Endothelial cell of umbilical vein (primary cell): ENCODE measurements at regions not wholly inside any gene's neighbourhood (a gene's known extent, or its start where the extent isn't known, plus 50 kb on each side); places are given as distances from the start of the nearest gene placed in this dataset.

Experiments used
- BruUV-seq: library from RNA; stranded (reverse); fragments of 400-500 nt; replicated peaks from 2 replicates; lab custom pipeline; 2021; lab: Mats Ljungman, UMichigan
- CTCF ChIA-PET: fragments of 300-600, 350-600 bp; sonication (Branson Sonifier 250); formaldehyde crosslinking; loops from one replicate; lab custom pipeline; 2021; ENCODE audit warnings: antibody characterized with exemption, inconsistent platforms; lab: Charles Lee
- POLR2A ChIA-PET: fragments of 300-600, 350-600 bp; sonication (Branson Sonifier 250); formaldehyde crosslinking; loops from one replicate; lab custom pipeline; 2021; ENCODE audit warnings: antibody characterized with exemption, inconsistent platforms; lab: Charles Lee
- DNase-seq: peaks from one replicate; pipeline ENCODE4 v3.0.0-alpha.2; 2011; ENCODE audit warnings: low read depth, low spot score
- FAIRE-seq: peaks from 2 replicates; lab custom pipeline; 2011; peaks lifted over from hg19 to GRCh38; lab: Jason Lieb, UNC
- H2AFZ ChIP-seq: 2 replicates; pipeline ENCODE4 v1.6.0; 2012; ENCODE audit warnings: low read depth, low read length, control low read depth, inconsistent platforms
- H3K27ac ChIP-seq: 2 replicates; pipeline ENCODE4 v1.5.1; 2011; ENCODE audit warnings: low read depth, mild to moderate bottlenecking, control low read depth, low read length, moderate library complexity; ENCODE audit not compliant: insufficient read depth
- H3K27me3 ChIP-seq, 2 experiments: 2 replicates each; pipeline versions ENCODE4 v1.6.0 to v1.6.1; 2011; ENCODE audit warnings: low read length in 2 of 2, mixed read lengths in 1 of 2; ENCODE audit not compliant: control insufficient read depth in 2 of 2, insufficient read depth in 2 of 2
- H3K36me3 ChIP-seq, 2 experiments: 2 replicates in 1 of 2; 3 replicates in 1 of 2; pipeline ENCODE4 v1.5.1; 2011; ENCODE audit warnings: low read length in 2 of 2, mild to moderate bottlenecking in 1 of 2, moderate library complexity in 1 of 2; ENCODE audit not compliant: control insufficient read depth in 2 of 2, insufficient read depth in 2 of 2; ENCODE audit errors: extremely low read depth in 1 of 2
- H3K4me1 ChIP-seq: 3 replicates; pipeline ENCODE4 v1.5.1; 2011; ENCODE audit warnings: mild to moderate bottlenecking, low read length; ENCODE audit not compliant: control insufficient read depth, insufficient read depth; ENCODE audit errors: extremely low read depth
- H3K4me2 ChIP-seq: 2 replicates; pipeline ENCODE4 v1.6.1; 2011; ENCODE audit warnings: low read length, control low read depth, mixed read lengths; ENCODE audit not compliant: insufficient read depth
- H3K4me3 ChIP-seq, 3 experiments: fragments of 200-600 bp in 1 of 3; sonication (generic), shearing (Covaris generic) in 1 of 3; replicated peaks in 1 of 3; 2 replicates each; pipeline ENCODE4 v1.5.1; 2011 to 2016; ENCODE audit warnings: control low read depth in 3 of 3, low read length in 3 of 3, mild to moderate bottlenecking in 2 of 3, inconsistent platforms in 1 of 3, low read depth in 1 of 3, moderate library complexity in 1 of 3; ENCODE audit not compliant: insufficient read depth in 1 of 3
- H3K79me2 ChIP-seq: 2 replicates; pipeline ENCODE4 v1.6.0; 2012; ENCODE audit warnings: low read length, inconsistent platforms; ENCODE audit not compliant: control insufficient read depth, insufficient read depth
- H3K9ac ChIP-seq: replicated peaks from 2 replicates; pipeline ENCODE3; 2011; ENCODE audit warnings: low read length, control low read depth; ENCODE audit not compliant: insufficient read depth; ENCODE audit errors: extremely low read depth
- H3K9me1 ChIP-seq: replicated peaks from 3 replicates; pipeline ENCODE4 v1.6.0; 2011; ENCODE audit warnings: mild to moderate bottlenecking, low read length; ENCODE audit not compliant: control insufficient read depth, insufficient read depth; ENCODE audit errors: extremely low read depth
- H3K9me3 ChIP-seq: replicated peaks from 2 replicates; pipeline ENCODE4 v1.5.1; 2012; ENCODE audit warnings: low read length, inconsistent platforms; ENCODE audit not compliant: control insufficient read depth, insufficient read depth
- H4K20me1 ChIP-seq: replicated peaks from 2 replicates; pipeline ENCODE3; 2011; ENCODE audit warnings: mild to moderate bottlenecking, low read length; ENCODE audit not compliant: control insufficient read depth, insufficient read depth; ENCODE audit errors: extremely low read depth
- CTCF ChIP-seq, 2 donors: IDR thresholded peaks; 1 replicate in 1 of 2; 2 replicates in 1 of 2; pipeline ENCODE4 v1.5.1; 2011; ENCODE audit warnings: low read length in 2 of 2, mild to moderate bottlenecking in 2 of 2, moderate library complexity in 2 of 2, control low read depth in 1 of 2, inconsistent platforms in 1 of 2, low read depth in 1 of 2; ENCODE audit not compliant: insufficient read depth in 1 of 2; ENCODE audit errors: extremely low read depth in 1 of 2
- EZH2 ChIP-seq: IDR thresholded peaks from 2 replicates; pipeline ENCODE4 v1.6.1; 2012; ENCODE audit warnings: borderline replicate concordance, low read depth, mild to moderate bottlenecking, moderate library complexity, low read length, inconsistent platforms; ENCODE audit not compliant: severe bottlenecking
- FOS ChIP-seq: IDR thresholded peaks from 2 replicates; pipeline ENCODE4 v1.6.1; 2011; ENCODE audit warnings: mild to moderate bottlenecking, low read length, moderate library complexity, borderline replicate concordance; ENCODE audit not compliant: insufficient read depth
- GATA2 ChIP-seq: IDR thresholded peaks from 2 replicates; pipeline ENCODE4 v1.7.0; 2011; ENCODE audit warnings: low read depth, mild to moderate bottlenecking, moderate library complexity, mixed read lengths, low read length; ENCODE audit not compliant: insufficient read length, insufficient read depth
- JUN ChIP-seq: IDR thresholded peaks from 2 replicates; pipeline ENCODE4 v1.6.1; 2011; ENCODE audit warnings: borderline replicate concordance, low read depth; ENCODE audit not compliant: insufficient read length, insufficient read depth
- MAX ChIP-seq: IDR thresholded peaks from 2 replicates; pipeline ENCODE4 v1.6.1; 2011; ENCODE audit not compliant: insufficient read depth, insufficient read length
- MYC ChIP-seq: IDR thresholded peaks from one replicate; pipeline ENCODE4 v1.6.1; 2011; ENCODE audit warnings: mild to moderate bottlenecking, low read depth, low read length
- POLR2A ChIP-seq: IDR thresholded peaks from 2 replicates; pipeline ENCODE4 v1.6.1; 2012; ENCODE audit warnings: low read depth, mild to moderate bottlenecking, control low read depth, low read length
- POLR2AphosphoS5 ChIP-seq: IDR thresholded peaks from 2 replicates; pipeline ENCODE4 v1.6.1; 2012; ENCODE audit warnings: low read depth, mild to moderate bottlenecking, control low read depth, low read length, moderate library complexity; ENCODE audit not compliant: insufficient read depth
- dilution Hi-C: fragments of 300-500 bp; cut with MboI; formaldehyde crosslinking; loops from one replicate; pipeline ENCODE4 v1.15.0; 2019; ENCODE audit warnings: low sequenced_read_pairs; ENCODE audit not compliant: extremely low pct_ligation_motif_present
- intact Hi-C: fragments of 100-400 bp; cut with micrococcal nuclease; formaldehyde crosslinking; loops from one replicate; pipeline ENCODE4 v1.10.0; 2022

- no peaks in the 10 kb centered on the region for H3K9me3 ChIP-seq
- H3K27me3 ChIP-seq, result peaks cover 2 to 8% of the 10 kb centered on the region in 2 experiments
- H3K36me3 ChIP-seq, result no peaks in the 10 kb centered on the region
- POLR2A ChIA-PET, result no interaction called here
- no peak overlapping the region for H3K27ac ChIP-seq
- H3K4me3 ChIP-seq, result no peak overlapping the region
- no TSS peak for BruUV-seq
- no peaks in the 10 kb centered on the region for H3K4me1 ChIP-seq
- intact Hi-C loops (no loop called here), dilution Hi-C loops (no loop called here)
- no peaks in the 10 kb centered on the region for H3K79me2 ChIP-seq
- FAIRE-seq, result no peak
- TF ChIP-seq EZH2, result no peak
- TF ChIP-seq JUN, result peak; percentile 16
- no peak overlapping the region for H3K4me2 ChIP-seq
- H3K9ac ChIP-seq, result no peak overlapping the region
- H2AFZ ChIP-seq, result no peak overlapping the region
- CTCF ChIA-PET, result no interaction called here
- no peak for DNase-seq
- no peaks in the 10 kb centered on the region for H3K9me1 ChIP-seq
- H4K20me1 ChIP-seq, result no peaks in the 10 kb centered on the region
These were observed 175.0 kb upstream of the RFX3 start for GRCh38 chr9:3700772-3701171.

GRCh38 chr9:3699883-3700282 is 174.1 kb upstream of the RFX3 start:
- ChIA-PET CTCF (interaction anchor here (1.0 kb wide), 1 partner anchor 459 kb away, joined by 3 read pairs; no protein-coding TSS in a partner anchor), POLR2A (no interaction called here)
- no peaks in the 10 kb centered on the region for H3K36me3 ChIP-seq
- no peaks in the 10 kb centered on the region for H3K4me1 ChIP-seq
- DNase-seq (no peak), FAIRE-seq (no peak)
- no peaks in the 10 kb centered on the region for H3K79me2 ChIP-seq
- H3K9me1 ChIP-seq, result no peaks in the 10 kb centered on the region
- H3K4me3 ChIP-seq, result no peak overlapping the region
- intact Hi-C loops, result no loop called here
- H3K27me3 ChIP-seq, result peaks cover 2 to 8% of the 10 kb centered on the region in 2 experiments
- H4K20me1 ChIP-seq, result no peaks in the 10 kb centered on the region
- BruUV-seq, result no TSS peak
- H3K4me2 ChIP-seq, result no peak overlapping the region
- H3K9me3 ChIP-seq, result no peaks in the 10 kb centered on the region
- H2AFZ ChIP-seq, result no peak overlapping the region
- TF ChIP-seq POLR2AphosphoS5 (no peak), JUN (no peak), EZH2 (no peak), POLR2A (no peak), FOS (no peak), GATA2 (no peak), MYC (no peak), MAX (no peak), CTCF (IDR thresholded peaks at IDR 0.05; ENCODE audit: extremely low read depth in 1 of 2, insufficient read depth in 1 of 2, low read depth in 1 of 2, low read length in 2 of 2) (no peak)
- dilution Hi-C loops, result no loop called here
- H3K27ac ChIP-seq, result no peak overlapping the region
- no peak overlapping the region for H3K9ac ChIP-seq
